Activated naive CD8-positive, alpha-beta T cell treated with anti-CD3 and anti-CD28 coated beads for 36 hours (primary cell): ENCODE measurements at regions not wholly inside any gene's neighbourhood (a gene's known extent, or its start where the extent isn't known, plus 50 kb on each side); places are given as distances from the start of the nearest gene placed in this dataset.
"Not testable (repeated sequence)": the region's sequence is repeated elsewhere in the genome, so short reads cannot be mapped to it uniquely, and the experiment has no call there.

Experiments used
- DNase-seq: peaks from one replicate; pipeline ENCODE4 v3.0.0; 2021
- H3K27ac Mint-ChIP-seq: one replicate; pipeline ENCODE4 v1.8.0; 2022; ENCODE audit warnings: mild to moderate bottlenecking, moderate library complexity, mixed read lengths
- H3K27me3 Mint-ChIP-seq: one replicate; pipeline ENCODE4 v1.8.0; 2022; ENCODE audit warnings: mild to moderate bottlenecking, mixed read lengths
- H3K36me3 Mint-ChIP-seq: one replicate; pipeline ENCODE4 v1.8.0; 2021; ENCODE audit warnings: mild to moderate bottlenecking, mixed read lengths
- H3K4me1 Mint-ChIP-seq: one replicate; pipeline ENCODE4 v1.8.0; 2021; ENCODE audit warnings: mixed read lengths
- H3K4me3 Mint-ChIP-seq: one replicate; pipeline ENCODE4 v1.8.0; 2022; ENCODE audit warnings: mild to moderate bottlenecking, moderate library complexity, mixed read lengths
- H3K9me3 Mint-ChIP-seq: one replicate; pipeline ENCODE4 v1.8.0; 2022; ENCODE audit warnings: mixed read lengths

GRCh38 chr6:145567684-145568252 lies 167.6 kb downstream of the EPM2A start:
- DNase-seq: no peak
- H3K4me1 Mint-ChIP-seq: no peaks in the 10 kb centered on the region
- no peak overlapping the region for H3K27ac Mint-ChIP-seq
- H3K36me3 Mint-ChIP-seq: no peaks in the 10 kb centered on the region
- no peak overlapping the region for H3K4me3 Mint-ChIP-seq
- no peaks in the 10 kb centered on the region for H3K27me3 Mint-ChIP-seq
- H3K9me3 Mint-ChIP-seq: no peaks in the 10 kb centered on the region

- Mint-ChIP-seq H3K9me3 (no peaks in the 10 kb centered on the region), H3K36me3 (no peaks in the 10 kb centered on the region), H3K27ac (no peak overlapping the region), H3K4me1 (no peaks in the 10 kb centered on the region), H3K27me3 (no peaks in the 10 kb centered on the region), H3K4me3 (no peak overlapping the region)
- DNase-seq: no peak
Measured at GRCh38 chr6:145569140-145569539, 166.2 kb downstream of the EPM2A start.

- H3K27me3 Mint-ChIP-seq, H3K36me3 Mint-ChIP-seq, H3K4me3 Mint-ChIP-seq: not testable (repeated sequence)
Measured at GRCh38 chr6:145570336-145570735, 165.0 kb downstream of the EPM2A start.

GRCh38 chr6:145574269-145574668 lies 161.1 kb downstream of the EPM2A start:
- not testable (repeated sequence) for H3K4me1 Mint-ChIP-seq, H3K4me3 Mint-ChIP-seq, DNase-seq, H3K36me3 Mint-ChIP-seq, H3K27ac Mint-ChIP-seq, H3K27me3 Mint-ChIP-seq
- H3K9me3 Mint-ChIP-seq: peaks cover 21% of the 10 kb centered on the region

More at GRCh38 chr6:145570336-145570735, 165.0 kb downstream of the EPM2A start:
- not testable (repeated sequence) for DNase-seq, H3K4me1 Mint-ChIP-seq, H3K9me3 Mint-ChIP-seq, H3K27ac Mint-ChIP-seq
